ENCODE measurements at regions not wholly inside any gene's neighbourhood (a gene's known extent, or its start where the extent isn't known, plus 50 kb on each side); places are given as distances from the start of the nearest gene placed in this dataset.

DNA sequence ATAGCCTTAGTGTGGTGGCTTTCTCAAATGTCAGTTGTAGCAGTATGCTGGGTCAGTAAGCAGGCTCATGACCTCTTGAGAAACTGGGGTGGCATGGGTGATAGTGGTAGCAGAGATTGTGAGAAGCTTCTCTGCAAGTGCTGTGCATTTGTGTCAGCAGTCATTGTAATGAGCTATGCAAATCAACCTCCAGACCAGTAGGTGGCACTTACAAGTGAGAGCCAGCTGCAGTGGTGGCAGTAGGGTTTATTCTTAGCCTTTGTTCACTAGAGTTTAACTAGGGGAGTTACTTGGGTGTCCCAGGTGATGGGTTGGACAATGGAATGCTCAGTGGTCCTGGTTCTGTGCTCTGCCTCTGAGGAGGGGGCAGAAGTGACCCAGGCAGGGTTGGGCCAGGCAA is 818.7 kb downstream of the PCDH7 start:
- TF ChIP-seq, protein P1, sequence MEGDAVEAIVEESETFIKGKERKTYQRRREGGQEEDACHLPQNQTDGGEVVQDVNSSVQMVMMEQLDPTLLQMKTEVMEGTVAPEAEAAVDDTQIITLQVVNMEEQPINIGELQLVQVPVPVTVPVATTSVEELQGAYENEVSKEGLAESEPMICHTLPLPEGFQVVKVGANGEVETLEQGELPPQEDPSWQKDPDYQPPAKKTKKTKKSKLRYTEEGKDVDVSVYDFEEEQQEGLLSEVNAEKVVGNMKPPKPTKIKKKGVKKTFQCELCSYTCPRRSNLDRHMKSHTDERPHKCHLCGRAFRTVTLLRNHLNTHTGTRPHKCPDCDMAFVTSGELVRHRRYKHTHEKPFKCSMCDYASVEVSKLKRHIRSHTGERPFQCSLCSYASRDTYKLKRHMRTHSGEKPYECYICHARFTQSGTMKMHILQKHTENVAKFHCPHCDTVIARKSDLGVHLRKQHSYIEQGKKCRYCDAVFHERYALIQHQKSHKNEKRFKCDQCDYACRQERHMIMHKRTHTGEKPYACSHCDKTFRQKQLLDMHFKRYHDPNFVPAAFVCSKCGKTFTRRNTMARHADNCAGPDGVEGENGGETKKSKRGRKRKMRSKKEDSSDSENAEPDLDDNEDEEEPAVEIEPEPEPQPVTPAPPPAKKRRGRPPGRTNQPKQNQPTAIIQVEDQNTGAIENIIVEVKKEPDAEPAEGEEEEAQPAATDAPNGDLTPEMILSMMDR (IDR thresholded peaks at IDR 0.05): no peak
- no peak for TF ChIP-seq POLR2A (IDR thresholded peaks at IDR 0.05)
